Activated T-helper 2 cell treated with anti-CD3 and anti-CD28 coated beads, Interferon-gamma antibody, Interleukin-2, Interleukin-4, amounts not matched to agents 10 μg/mL and 5 μg/mL and 100 μg/mL, durations not matched to agents 14 hours and 24 hours and 36 hours (primary cell): ENCODE measurements at regions not wholly inside any gene's neighbourhood (a gene's known extent, or its start where the extent isn't known, plus 50 kb on each side); places are given as distances from the start of the nearest gene placed in this dataset.

ENCODE experiments used
- DNase-seq: peaks from one replicate; pipeline ENCODE4 v3.0.0; 2021; ENCODE audit warnings: low spot score
- H3K27ac Mint-ChIP-seq: one replicate; pipeline ENCODE4 v1.8.0; 2021; ENCODE audit warnings: mixed read lengths
- H3K27me3 Mint-ChIP-seq: one replicate; pipeline ENCODE4 v1.8.0; 2021; ENCODE audit warnings: low read depth, mixed read lengths
- H3K36me3 Mint-ChIP-seq: one replicate; pipeline ENCODE4 v1.8.0; 2021; ENCODE audit warnings: low read depth, mixed read lengths
- H3K4me1 Mint-ChIP-seq: one replicate; pipeline ENCODE4 v1.8.0; 2021; ENCODE audit warnings: low read depth, mixed read lengths
- H3K4me3 Mint-ChIP-seq: one replicate; pipeline ENCODE4 v1.8.0; 2021; ENCODE audit warnings: low read depth, mild to moderate bottlenecking, moderate library complexity, mixed read lengths
- H3K9me3 Mint-ChIP-seq: one replicate; pipeline ENCODE4 v1.8.0; 2021; ENCODE audit warnings: mixed read lengths
- intact Hi-C: fragments of 100-400 bp; cut with micrococcal nuclease; formaldehyde crosslinking; loops from one replicate; pipeline ENCODE4 v1.15.1; 2023

DNA sequence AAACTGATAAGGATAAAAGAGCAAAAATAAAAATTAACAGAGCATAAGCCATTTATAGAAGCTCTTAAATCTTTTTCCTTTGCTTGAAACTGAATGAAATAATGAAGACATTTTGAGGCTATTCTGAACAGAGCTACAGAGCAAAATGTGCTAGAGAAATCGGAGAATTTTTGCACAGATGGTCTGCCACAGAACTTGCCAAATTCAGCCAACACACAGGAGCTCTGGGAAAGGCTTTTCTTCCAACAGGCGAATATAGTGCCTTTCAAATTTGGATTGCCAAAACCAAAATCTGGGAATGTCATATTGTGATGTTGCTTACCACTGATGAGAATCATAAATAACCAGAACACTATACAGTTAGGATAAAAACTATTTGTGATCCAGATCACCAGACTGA lies 406.3 kb downstream of the RPL10L start:
- no peaks in the 10 kb centered on the region for H3K36me3 Mint-ChIP-seq
- H3K27ac Mint-ChIP-seq, result no peak overlapping the region
- intact Hi-C loops, result no loop called here
- peaks cover 22% of the 10 kb centered on the region for H3K9me3 Mint-ChIP-seq
- no peaks in the 10 kb centered on the region for H3K27me3 Mint-ChIP-seq
- DNase-seq, result no peak
- no peak overlapping the region for H3K4me3 Mint-ChIP-seq
- H3K4me1 Mint-ChIP-seq, result no peaks in the 10 kb centered on the region

DNA sequence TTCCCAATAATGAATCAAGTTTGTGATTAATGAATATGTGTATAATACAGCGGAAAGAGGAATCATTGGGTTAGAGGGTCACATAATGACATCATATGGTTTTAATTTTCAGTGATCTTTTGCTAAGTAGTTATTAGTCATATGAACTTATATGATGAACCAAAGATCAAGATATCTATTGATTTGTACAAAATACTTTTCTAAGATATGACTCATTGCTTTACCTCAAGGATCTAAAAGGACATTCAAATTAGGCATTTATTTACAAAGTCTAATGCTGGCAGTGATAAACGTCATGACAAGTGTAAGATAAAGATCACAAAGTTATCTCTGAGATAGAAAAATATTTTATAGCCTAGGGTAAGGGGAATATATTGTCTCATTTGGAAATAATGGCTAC lies 417.8 kb downstream of the RPL10L start:
- DNase-seq, result no peak
- Mint-ChIP-seq H3K4me3 (no peak overlapping the region), H3K27me3 (no peaks in the 10 kb centered on the region), H3K27ac (no peak overlapping the region), H3K4me1 (no peaks in the 10 kb centered on the region), H3K9me3 (peaks cover 37% of the 10 kb centered on the region), H3K36me3 (no peaks in the 10 kb centered on the region)
- intact Hi-C loops, result no loop called here

DNA sequence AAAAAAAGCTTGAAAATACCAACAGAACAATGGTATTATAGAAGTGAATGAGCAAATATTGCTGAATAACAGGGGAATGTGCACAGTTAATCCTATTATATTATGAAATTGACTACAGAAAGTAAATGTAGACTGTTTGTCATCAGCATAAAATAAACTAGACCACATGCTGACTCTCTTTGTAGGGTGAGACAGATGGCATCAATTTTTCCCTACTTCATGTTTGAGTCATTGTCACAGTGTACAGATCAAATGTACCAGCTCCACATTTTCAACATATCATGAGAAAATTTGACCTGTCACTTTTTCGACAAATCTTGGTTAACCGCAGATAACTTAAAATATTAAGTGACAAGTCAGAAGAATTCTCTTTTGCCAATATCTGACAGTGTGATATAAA lies 421.0 kb downstream of the RPL10L start:
- Mint-ChIP-seq H3K27ac (no peak overlapping the region), H3K9me3 (peaks cover 33% of the 10 kb centered on the region), H3K4me3 (no peak overlapping the region), H3K4me1 (no peaks in the 10 kb centered on the region), H3K36me3 (no peaks in the 10 kb centered on the region), H3K27me3 (no peaks in the 10 kb centered on the region)
- intact Hi-C loops, result no loop called here
- no peak for DNase-seq

DNA sequence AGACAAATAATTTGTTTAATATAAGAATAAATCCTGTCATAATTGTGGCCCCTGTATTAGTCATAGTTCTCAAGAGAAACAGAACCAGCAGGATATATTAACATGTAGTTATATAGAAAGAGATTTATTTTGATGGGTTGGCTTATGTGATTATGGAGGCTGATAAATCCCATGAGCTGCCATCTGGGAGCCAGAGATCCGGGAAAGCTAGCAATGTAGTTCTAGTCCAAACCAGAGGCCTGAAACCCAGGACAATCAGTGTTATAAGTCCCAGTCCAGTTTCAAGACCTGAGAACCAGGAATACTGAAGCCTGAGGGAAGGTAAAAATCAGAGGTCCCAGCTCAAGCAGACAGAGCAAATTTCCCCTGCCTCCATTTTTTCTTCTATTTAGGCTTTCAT lies 435.8 kb downstream of the RPL10L start:
- H3K36me3 Mint-ChIP-seq, result no peaks in the 10 kb centered on the region
- H3K27me3 Mint-ChIP-seq, result no peaks in the 10 kb centered on the region
- no peak for DNase-seq
- H3K9me3 Mint-ChIP-seq, result peaks cover 15% of the 10 kb centered on the region
- no peaks in the 10 kb centered on the region for H3K4me1 Mint-ChIP-seq
- H3K27ac Mint-ChIP-seq, result no peak overlapping the region
- H3K4me3 Mint-ChIP-seq, result no peak overlapping the region
- intact Hi-C loops, result no loop called here

DNA sequence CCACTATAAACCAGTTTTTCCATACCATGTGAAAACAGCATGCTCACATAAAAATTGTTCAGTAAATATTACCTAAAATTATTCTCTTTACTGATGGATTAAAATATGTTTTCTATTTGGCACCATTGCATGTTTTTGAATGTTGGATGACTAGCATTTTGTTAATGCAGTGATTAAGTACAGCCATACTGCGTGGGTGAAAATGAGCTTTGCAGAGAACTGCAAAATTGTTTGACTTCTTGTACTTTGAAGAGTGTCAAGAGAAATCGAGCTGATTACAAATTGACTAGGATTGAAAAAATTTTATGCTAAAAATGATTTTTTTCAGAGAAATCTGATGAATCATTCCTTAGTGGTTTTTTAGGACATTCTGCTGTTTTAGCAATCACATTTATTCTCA lies 452.9 kb downstream of the RPL10L start:
- Mint-ChIP-seq H3K27ac (no peak overlapping the region), H3K4me1 (no peaks in the 10 kb centered on the region), H3K27me3 (no peaks in the 10 kb centered on the region), H3K4me3 (no peak overlapping the region), H3K9me3 (peaks cover 28% of the 10 kb centered on the region), H3K36me3 (no peaks in the 10 kb centered on the region)
- no peak for DNase-seq
- intact Hi-C loops, result no loop called here

DNA sequence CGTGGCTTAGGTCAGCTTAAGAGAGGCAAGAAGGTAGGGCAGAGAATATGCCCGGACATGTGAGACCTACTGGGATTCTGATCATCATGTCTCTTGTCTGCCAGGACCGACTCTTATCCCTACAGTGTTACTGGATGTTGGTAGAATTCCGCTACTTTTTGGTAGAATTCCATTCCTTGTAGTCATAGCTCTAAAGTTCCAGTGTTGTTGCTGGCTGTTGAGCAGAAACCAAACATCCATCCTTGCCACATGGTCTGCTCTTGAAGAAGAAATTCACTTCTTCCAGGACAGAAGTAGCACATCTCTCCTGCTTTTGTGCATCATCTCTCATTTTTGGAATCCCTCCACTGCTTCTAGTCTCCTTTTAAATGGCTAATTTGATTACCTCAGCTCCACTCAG lies 453.7 kb downstream of the RPL10L start:
- H3K4me3 Mint-ChIP-seq, result no peak overlapping the region
- intact Hi-C loops, result no loop called here
- no peaks in the 10 kb centered on the region for H3K36me3 Mint-ChIP-seq
- H3K27ac Mint-ChIP-seq, result no peak overlapping the region
- no peaks in the 10 kb centered on the region for H3K27me3 Mint-ChIP-seq
- peaks cover 28% of the 10 kb centered on the region for H3K9me3 Mint-ChIP-seq
- DNase-seq, result no peak
- no peaks in the 10 kb centered on the region for H3K4me1 Mint-ChIP-seq
